Astrocyte (in vitro differentiated cells and primary cell): ENCODE measurements at regions not wholly inside any gene's neighbourhood (a gene's known extent, or its start where the extent isn't known, plus 50 kb on each side); places are given as distances from the start of the nearest gene placed in this dataset.

Source experiments
- EZH2 ChIP-seq: IDR thresholded peaks from 2 replicates; pipeline ENCODE4 v1.6.1; 2012; ENCODE audit warnings: mild to moderate bottlenecking, low read length, inconsistent platforms; ENCODE audit not compliant: insufficient read depth
- TF ChIP-seq, protein P1 (sequence below): IDR thresholded peaks from 2 replicates; pipeline ENCODE4 v1.5.1; 2011; ENCODE audit warnings: low read depth, mild to moderate bottlenecking, inconsistent platforms, low read length, moderate library complexity; ENCODE audit not compliant: insufficient read depth

DNA sequence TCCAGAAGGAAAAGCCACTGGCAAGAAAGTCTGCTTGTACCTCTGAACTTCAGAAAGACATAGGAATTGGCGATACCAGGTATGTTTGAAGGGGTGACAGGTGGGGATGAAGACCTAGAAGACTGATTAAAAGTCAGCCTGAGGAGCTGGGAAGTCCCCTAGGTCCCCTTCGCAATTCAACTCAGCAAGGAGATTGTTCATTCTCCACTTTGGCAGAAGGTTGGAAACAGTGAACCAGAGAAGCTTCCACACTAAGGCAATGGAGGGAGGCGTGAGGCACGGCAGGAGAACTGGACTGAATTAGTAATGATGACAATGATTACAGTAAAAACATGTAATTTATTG lies 240.3 kb upstream of the TMPO start:
- TF ChIP-seq, protein P1, sequence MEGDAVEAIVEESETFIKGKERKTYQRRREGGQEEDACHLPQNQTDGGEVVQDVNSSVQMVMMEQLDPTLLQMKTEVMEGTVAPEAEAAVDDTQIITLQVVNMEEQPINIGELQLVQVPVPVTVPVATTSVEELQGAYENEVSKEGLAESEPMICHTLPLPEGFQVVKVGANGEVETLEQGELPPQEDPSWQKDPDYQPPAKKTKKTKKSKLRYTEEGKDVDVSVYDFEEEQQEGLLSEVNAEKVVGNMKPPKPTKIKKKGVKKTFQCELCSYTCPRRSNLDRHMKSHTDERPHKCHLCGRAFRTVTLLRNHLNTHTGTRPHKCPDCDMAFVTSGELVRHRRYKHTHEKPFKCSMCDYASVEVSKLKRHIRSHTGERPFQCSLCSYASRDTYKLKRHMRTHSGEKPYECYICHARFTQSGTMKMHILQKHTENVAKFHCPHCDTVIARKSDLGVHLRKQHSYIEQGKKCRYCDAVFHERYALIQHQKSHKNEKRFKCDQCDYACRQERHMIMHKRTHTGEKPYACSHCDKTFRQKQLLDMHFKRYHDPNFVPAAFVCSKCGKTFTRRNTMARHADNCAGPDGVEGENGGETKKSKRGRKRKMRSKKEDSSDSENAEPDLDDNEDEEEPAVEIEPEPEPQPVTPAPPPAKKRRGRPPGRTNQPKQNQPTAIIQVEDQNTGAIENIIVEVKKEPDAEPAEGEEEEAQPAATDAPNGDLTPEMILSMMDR, result no peak
- TF ChIP-seq EZH2, result no peak
